Activated CD4-positive, alpha-beta memory T cell treated with anti-CD3 and anti-CD28 coated beads for 36 hours (primary cell): ENCODE measurements at regions not wholly inside any gene's neighbourhood (a gene's known extent, or its start where the extent isn't known, plus 50 kb on each side); places are given as distances from the start of the nearest gene placed in this dataset.
"Not testable (repeated sequence)": the region's sequence is repeated elsewhere in the genome, so short reads cannot be mapped to it uniquely, and the experiment has no call there.

Experiments used
- CTCF ChIA-PET: fragments of 350-600 bp; sonication (Branson Sonifier 250); formaldehyde crosslinking; loops from one replicate; lab custom pipeline; 2021; ENCODE audit warnings: antibody characterized with exemption, inconsistent platforms; lab: Charles Lee
- POLR2A ChIA-PET: fragments of 350-600 bp; sonication (Branson Sonifier 250); formaldehyde crosslinking; loops from one replicate; lab custom pipeline; 2021; ENCODE audit warnings: antibody characterized with exemption; lab: Charles Lee
- DNase-seq: peaks from one replicate; pipeline ENCODE4 v3.0.0-alpha.2; 2020
- H3K27ac Mint-ChIP-seq: one replicate; pipeline ENCODE4 v1.8.0; 2021; ENCODE audit warnings: mixed read lengths
- H3K27me3 Mint-ChIP-seq: one replicate; pipeline ENCODE4 v1.8.0; 2021; ENCODE audit warnings: mixed read lengths
- H3K36me3 Mint-ChIP-seq: one replicate; pipeline ENCODE4 v1.8.0; 2021; ENCODE audit warnings: mixed read lengths
- H3K4me1 Mint-ChIP-seq: one replicate; pipeline ENCODE4 v1.8.0; 2021; ENCODE audit warnings: low read depth, mixed read lengths
- H3K4me3 Mint-ChIP-seq: one replicate; pipeline ENCODE4 v1.8.0; 2021; ENCODE audit warnings: mild to moderate bottlenecking, mixed read lengths
- H3K9me3 Mint-ChIP-seq: one replicate; pipeline ENCODE4 v1.8.0; 2021; ENCODE audit warnings: mixed read lengths
- intact Hi-C: fragments of 100-400 bp; cut with micrococcal nuclease; formaldehyde crosslinking; loops from one replicate; pipeline ENCODE4 v1.15.1; 2023

DNA sequence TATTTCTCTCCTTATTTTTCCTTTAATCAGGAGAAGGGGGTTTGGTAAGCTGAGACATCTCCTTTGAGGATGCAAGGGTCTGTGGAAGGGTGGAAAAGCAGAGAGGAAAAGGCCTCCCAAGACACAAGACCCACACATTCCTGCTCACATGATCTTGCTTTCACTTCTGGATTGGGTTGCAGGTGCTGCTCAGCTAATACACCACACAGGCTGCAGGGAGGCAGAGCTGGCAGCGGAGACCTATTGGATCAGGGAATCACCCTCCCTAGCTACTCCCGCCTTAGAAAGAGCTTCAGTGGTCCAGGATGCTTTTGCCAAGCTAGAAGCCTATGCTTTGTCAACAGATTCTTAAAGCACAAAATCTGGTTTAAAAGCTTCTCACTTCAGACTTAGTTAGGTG, 87.6 kb upstream of the IL33 start:
- Mint-ChIP-seq H3K27ac (no peak overlapping the region), H3K4me3 (no peak overlapping the region), H3K27me3 (peaks cover 4% of the 10 kb centered on the region), H3K4me1 (no peaks in the 10 kb centered on the region), H3K36me3 (no peaks in the 10 kb centered on the region), H3K9me3 (no peaks in the 10 kb centered on the region)
- intact Hi-C loops, result loop anchor here (10.0 kb wide), 1 partner anchor 177 kb away; no protein-coding TSS in a partner anchor
- DNase-seq, result no peak
- ChIA-PET CTCF (no interaction called here), POLR2A (no interaction called here)

DNA sequence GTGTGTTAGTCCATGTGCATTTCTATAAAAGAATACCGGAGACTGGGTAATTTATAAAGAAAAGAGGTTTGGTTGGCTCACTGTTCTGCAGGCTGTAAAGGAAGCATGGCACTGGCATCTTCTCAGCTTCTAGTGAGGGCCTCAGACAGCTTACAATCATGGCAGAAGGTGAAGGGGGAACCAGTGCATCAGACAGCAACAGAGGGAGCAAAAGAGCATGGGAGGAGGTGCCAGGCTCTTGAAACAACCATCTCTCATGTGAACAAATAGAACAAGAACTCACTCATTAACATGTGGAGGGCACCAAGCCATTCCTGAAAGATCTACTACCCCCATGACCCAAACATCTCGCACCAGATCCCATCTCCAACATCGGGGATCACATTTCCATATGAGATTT, 89.2 kb upstream of the IL33 start:
- Mint-ChIP-seq H3K27ac (no peak overlapping the region), H3K36me3 (no peaks in the 10 kb centered on the region), H3K27me3 (peaks cover 6% of the 10 kb centered on the region), H3K4me1 (no peaks in the 10 kb centered on the region), H3K4me3 (no peak overlapping the region), H3K9me3 (no peaks in the 10 kb centered on the region)
- DNase-seq, result no peak
- ChIA-PET CTCF (no interaction called here), POLR2A (no interaction called here)
- intact Hi-C loops, result loop anchor here (10.0 kb wide), 1 partner anchor 178 kb away; no protein-coding TSS in a partner anchor

DNA sequence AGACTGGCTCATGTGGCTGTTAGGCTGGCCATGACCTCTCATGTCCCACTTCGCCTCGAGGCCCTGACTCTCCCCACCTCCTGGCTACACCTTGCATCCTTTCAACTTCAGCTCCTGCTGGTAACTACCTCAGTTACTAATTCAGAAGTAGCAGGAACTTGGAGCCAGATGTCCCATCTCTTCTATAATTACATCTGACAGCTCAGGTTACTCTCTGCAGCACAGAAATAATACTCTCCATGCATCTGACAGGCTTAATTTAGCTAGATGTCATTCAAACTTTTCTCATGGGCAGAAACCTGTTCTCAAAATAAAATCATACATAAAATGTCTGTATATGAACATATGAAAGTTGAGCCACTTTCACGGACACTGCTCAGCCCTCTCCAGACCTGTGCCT, 92.2 kb upstream of the IL33 start:
- no peaks in the 10 kb centered on the region for H3K9me3 Mint-ChIP-seq
- POLR2A ChIA-PET, result no interaction called here

DNA sequence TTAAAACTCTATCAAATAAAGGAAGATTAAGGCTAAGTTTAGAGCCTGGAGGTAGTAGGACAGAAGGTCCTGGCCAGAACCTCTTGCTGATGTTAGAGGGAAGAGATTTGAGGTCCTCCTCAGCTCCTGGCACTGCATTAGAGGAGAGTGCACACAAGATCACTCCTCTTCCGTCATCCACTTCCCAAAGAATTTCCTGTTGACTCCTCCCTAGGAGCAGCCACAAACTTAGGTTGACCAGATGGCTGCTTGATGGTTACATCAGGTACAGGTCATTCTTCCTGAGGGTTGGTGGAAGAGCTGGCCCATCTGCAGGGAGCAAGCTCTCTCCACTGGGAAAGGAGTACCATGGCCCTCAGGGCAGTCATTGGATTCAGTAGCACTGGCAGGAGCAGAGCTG, 93.9 kb upstream of the IL33 start:
- ChIA-PET POLR2A (no interaction called here), CTCF (no interaction called here)
- H3K9me3 Mint-ChIP-seq, result no peaks in the 10 kb centered on the region
- H3K36me3 Mint-ChIP-seq, result no peaks in the 10 kb centered on the region
- H3K27me3 Mint-ChIP-seq, result peaks cover 8% of the 10 kb centered on the region
- DNase-seq, result no peak
- intact Hi-C loops, result loop anchor here (10.0 kb wide), 1 partner anchor 183 kb away; no protein-coding TSS in a partner anchor
- no peak overlapping the region for H3K4me3 Mint-ChIP-seq
- no peak overlapping the region for H3K27ac Mint-ChIP-seq
- no peaks in the 10 kb centered on the region for H3K4me1 Mint-ChIP-seq

More for the DNA sequence above, 92.2 kb upstream of the IL33 start:
- intact Hi-C loops, result loop anchor here (10.0 kb wide), 1 partner anchor 181 kb away; no protein-coding TSS in a partner anchor
- peaks cover 8% of the 10 kb centered on the region for H3K27me3 Mint-ChIP-seq
- CTCF ChIA-PET, result no interaction called here
- DNase-seq, result no peak
- H3K36me3 Mint-ChIP-seq, result no peaks in the 10 kb centered on the region
- no peaks in the 10 kb centered on the region for H3K4me1 Mint-ChIP-seq
- no peak overlapping the region for H3K27ac Mint-ChIP-seq
- H3K4me3 Mint-ChIP-seq, result no peak overlapping the region

DNA sequence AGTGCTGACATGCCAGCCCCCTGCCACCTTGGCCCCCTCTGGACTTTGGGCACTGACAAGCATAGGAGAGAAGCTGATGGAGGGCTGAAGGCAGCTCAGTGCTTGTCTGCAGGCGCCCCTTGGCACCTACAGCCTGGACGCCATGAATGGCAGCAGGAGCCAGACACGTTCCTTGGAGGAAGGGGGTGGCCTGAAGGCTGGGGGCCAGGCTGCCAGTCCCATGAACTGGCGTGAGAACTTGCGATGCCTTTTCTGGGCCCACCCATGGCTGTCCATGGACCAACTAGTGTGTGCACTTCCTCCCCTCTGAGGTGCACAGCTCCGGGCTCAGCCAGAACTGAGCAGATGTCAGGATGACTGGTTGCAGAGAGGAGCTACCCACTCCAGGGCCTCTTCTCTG, 99.0 kb upstream of the RANBP6 start:
- Mint-ChIP-seq H3K4me3 (no peak overlapping the region), H3K9me3 (no peaks in the 10 kb centered on the region), H3K27ac (no peak overlapping the region), H3K36me3 (no peaks in the 10 kb centered on the region), H3K4me1 (peaks cover 8% of the 10 kb centered on the region), H3K27me3 (no peaks in the 10 kb centered on the region)
- intact Hi-C loops, result no loop called here
- ChIA-PET CTCF (no interaction called here), POLR2A (no interaction called here)
- no peak for DNase-seq

DNA sequence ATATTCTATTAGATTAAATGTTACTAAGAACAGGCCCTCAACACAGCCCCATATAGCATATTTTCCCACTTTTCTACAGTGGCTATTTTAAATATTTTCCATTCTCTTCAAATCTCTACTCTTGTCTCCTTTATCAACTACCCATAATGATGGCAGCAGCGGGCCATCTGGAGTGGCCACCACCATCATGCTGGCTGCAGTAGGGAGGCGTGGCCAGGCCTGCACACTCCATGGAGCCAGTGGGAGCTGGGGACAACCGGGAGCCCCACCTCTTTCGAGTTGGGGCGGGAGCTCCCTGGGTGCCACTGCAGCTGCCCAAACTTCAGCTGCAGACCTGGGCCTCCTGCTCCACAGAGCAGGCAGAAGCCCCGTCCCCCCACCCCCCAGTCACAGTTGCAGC, 98.4 kb upstream of the RANBP6 start:
- DNase-seq, result no peak
- no peaks in the 10 kb centered on the region for H3K9me3 Mint-ChIP-seq
- ChIA-PET CTCF (no interaction called here), POLR2A (no interaction called here)
- no peak overlapping the region for H3K27ac Mint-ChIP-seq
- no peak overlapping the region for H3K4me3 Mint-ChIP-seq
- intact Hi-C loops, result no loop called here
- H3K36me3 Mint-ChIP-seq, result no peaks in the 10 kb centered on the region
- peaks cover 11% of the 10 kb centered on the region for H3K4me1 Mint-ChIP-seq
- no peaks in the 10 kb centered on the region for H3K27me3 Mint-ChIP-seq

DNA sequence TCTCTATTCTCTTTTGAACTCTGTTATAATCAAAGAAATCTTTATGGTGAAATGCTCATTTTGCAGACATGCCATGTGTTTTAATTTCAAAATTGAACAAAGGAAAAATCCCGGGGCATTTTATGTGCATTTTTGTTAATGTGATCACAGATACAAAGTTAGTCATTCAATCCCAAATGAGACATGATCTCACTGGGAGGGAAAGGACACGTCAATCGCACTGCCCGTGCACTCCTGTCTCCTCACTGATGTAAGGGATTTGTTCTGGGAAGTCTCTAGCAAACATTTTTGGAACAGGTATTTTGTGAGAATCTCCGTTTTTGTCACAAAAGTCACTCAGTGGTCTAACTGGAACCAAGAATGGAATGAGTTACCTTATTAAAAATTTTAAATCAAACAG, 97.9 kb upstream of the RANBP6 start:
- intact Hi-C loops, result no loop called here

DNA sequence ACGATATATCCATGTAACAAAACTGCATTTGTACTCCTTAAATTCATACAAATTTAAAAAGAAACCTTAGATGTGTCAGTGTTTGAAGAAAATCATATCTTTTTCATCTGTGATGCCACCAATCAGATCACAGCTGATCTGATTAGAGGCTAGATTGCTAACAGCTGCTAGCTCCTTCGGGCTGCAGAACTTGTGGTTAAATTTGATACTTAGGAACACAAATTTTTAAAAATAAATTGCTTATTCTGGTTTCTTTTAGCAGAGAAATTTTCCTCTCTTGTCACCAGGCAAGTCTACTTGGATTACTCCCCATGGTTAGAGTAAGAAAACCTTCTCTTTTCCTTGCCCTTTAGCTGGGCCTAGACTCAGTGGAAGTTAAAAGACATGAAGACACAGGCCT, 94.6 kb upstream of the RANBP6 start:
- intact Hi-C loops, result loop anchor here (5.0 kb wide), 1 partner anchor 43 kb away; no protein-coding TSS in a partner anchor
- Mint-ChIP-seq H3K36me3 (no peaks in the 10 kb centered on the region), H3K27ac (no peak overlapping the region), H3K4me1 (peaks cover 17% of the 10 kb centered on the region), H3K4me3 (no peak overlapping the region), H3K9me3 (no peaks in the 10 kb centered on the region), H3K27me3 (no peaks in the 10 kb centered on the region)
- CTCF ChIA-PET, result no interaction called here
- DNase-seq, result no peak
- POLR2A ChIA-PET, result no interaction called here

More for the DNA sequence above, 97.9 kb upstream of the RANBP6 start:
- no peaks in the 10 kb centered on the region for H3K9me3 Mint-ChIP-seq
- H3K27me3 Mint-ChIP-seq, result no peaks in the 10 kb centered on the region
- ChIA-PET CTCF (no interaction called here), POLR2A (no interaction called here)
- DNase-seq, result no peak
- H3K4me3 Mint-ChIP-seq, result no peak overlapping the region
- H3K27ac Mint-ChIP-seq, result no peak overlapping the region
- peaks cover 11% of the 10 kb centered on the region for H3K4me1 Mint-ChIP-seq
- H3K36me3 Mint-ChIP-seq, result no peaks in the 10 kb centered on the region

DNA sequence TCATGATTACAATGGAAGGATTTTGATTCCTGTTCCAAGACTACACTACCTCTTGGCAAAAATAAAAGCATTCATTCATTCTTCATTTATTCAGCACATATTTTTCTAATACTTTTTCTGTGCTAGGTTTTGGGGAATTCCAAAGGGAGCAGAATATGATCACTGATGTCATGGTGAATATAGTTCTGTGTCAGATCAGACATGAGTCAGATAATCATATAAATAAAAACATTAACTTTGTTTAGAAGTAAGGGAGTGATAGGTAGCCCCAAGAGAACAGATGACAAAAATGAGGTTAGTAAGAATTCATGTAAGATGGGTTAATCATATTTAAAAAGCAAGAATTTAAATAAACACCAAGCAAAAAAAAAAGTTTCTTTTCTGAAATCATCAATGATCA, 94.1 kb upstream of the RANBP6 start:
- no peaks in the 10 kb centered on the region for H3K27me3 Mint-ChIP-seq
- intact Hi-C loops, result loop anchor here (5.0 kb wide), 1 partner anchor 42 kb away; no protein-coding TSS in a partner anchor

DNA sequence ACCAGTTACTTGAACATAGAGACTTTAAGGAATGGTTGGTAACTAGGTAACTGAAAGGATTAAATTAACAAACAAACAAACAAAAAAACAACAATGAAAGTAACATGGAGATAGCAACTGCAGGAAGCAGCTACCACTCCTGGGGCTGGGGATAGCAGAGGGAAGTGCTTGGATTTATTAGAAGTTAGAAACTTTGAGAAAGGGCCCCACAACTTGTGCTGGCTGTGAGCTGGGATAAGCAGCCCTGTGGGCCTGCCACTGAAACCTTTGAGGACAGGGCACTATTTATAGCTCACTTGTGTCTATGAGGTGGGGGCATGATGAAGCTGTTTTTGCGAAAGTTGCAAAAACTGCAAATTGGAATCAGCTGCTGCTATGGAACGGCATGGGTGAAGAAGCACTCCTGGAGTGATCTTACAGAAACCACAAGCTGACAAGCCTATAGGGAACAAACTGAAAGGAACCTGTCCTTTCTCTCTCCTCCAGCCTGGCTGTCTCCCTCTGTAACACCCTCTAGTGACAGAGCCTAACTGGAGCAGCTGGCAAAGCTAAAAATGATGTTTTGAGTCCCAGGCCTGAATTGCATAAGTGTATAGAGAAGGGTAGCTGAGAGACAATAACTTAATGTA, 91.4 kb upstream of the RANBP6 start:
- CTCF ChIA-PET, result interaction anchor here (0.7 to 1.5 kb wide), 3 partner anchors 11 to 83 kb away, joined by 3 read pairs; no protein-coding TSS in a partner anchor

More for the DNA sequence above, 94.1 kb upstream of the RANBP6 start:
- H3K36me3 Mint-ChIP-seq, result no peaks in the 10 kb centered on the region
- peaks cover 17% of the 10 kb centered on the region for H3K4me1 Mint-ChIP-seq
- DNase-seq, result no peak
- no peaks in the 10 kb centered on the region for H3K9me3 Mint-ChIP-seq
- ChIA-PET CTCF (no interaction called here), POLR2A (no interaction called here)
- no peak overlapping the region for H3K4me3 Mint-ChIP-seq
- H3K27ac Mint-ChIP-seq, result no peak overlapping the region

DNA sequence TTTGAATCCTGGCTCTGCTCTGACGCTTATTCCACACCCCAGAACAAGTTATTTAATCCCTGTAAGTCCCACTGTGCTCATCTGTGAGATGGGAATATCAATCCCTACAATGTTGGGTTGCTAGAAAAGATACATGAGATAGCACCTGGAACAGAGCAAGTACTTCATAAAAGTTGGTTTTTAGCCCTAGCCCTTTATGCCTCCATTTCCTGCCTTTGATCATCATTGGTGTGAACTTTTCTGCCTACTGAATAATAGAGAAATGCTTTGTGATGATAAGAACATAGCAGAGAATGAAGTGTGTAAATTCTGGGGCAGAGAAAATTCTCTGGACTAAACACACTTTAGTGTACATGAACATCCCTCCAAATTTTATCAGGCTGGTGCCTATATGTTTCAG, 90.3 kb upstream of the RANBP6 start:
- no peak for DNase-seq
- Mint-ChIP-seq H3K27me3 (no peaks in the 10 kb centered on the region), H3K36me3 (no peaks in the 10 kb centered on the region), H3K4me3 (no peak overlapping the region), H3K27ac (no peak overlapping the region), H3K4me1 (peaks cover 17% of the 10 kb centered on the region), H3K9me3 (no peaks in the 10 kb centered on the region)
- POLR2A ChIA-PET, result no interaction called here
- CTCF ChIA-PET, result no interaction called here
- intact Hi-C loops, result loop anchor here (5.0 kb wide), 1 partner anchor 38 kb away; no protein-coding TSS in a partner anchor

More for the DNA sequence above, 91.4 kb upstream of the RANBP6 start:
- Mint-ChIP-seq H3K4me1 (peaks cover 17% of the 10 kb centered on the region), H3K9me3 (no peaks in the 10 kb centered on the region), H3K27ac (no peak overlapping the region), H3K27me3 (no peaks in the 10 kb centered on the region), H3K4me3 (no peak overlapping the region), H3K36me3 (no peaks in the 10 kb centered on the region)
- no peak for DNase-seq
- POLR2A ChIA-PET, result no interaction called here
- intact Hi-C loops, result loop anchor here (5.0 kb wide), 1 partner anchor 40 kb away; no protein-coding TSS in a partner anchor

DNA sequence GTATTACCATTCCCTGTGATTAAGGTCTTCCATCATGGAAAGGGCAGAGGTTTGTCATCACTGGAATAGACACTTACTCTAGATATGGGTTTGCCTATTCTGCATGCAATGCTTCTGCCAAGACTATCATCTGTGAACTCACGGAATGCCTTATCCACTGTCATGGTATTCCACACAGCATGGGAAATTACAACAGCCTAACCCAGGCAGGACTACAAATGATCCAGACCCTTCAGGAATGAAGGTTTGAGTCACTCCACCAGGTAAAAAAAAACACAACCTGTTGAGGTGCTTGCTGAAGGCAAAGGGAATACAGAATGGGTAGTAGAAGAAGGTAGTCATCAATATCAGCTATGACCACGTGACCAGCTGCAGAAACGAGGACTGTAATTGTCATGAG, 89.0 kb upstream of the RANBP6 start:
- H3K36me3 Mint-ChIP-seq, H3K9me3 Mint-ChIP-seq, H3K27me3 Mint-ChIP-seq, H3K4me3 Mint-ChIP-seq, DNase-seq, CTCF ChIA-PET, H3K27ac Mint-ChIP-seq, POLR2A ChIA-PET, intact Hi-C loops, H3K4me1 Mint-ChIP-seq: not testable (repeated sequence)

DNA sequence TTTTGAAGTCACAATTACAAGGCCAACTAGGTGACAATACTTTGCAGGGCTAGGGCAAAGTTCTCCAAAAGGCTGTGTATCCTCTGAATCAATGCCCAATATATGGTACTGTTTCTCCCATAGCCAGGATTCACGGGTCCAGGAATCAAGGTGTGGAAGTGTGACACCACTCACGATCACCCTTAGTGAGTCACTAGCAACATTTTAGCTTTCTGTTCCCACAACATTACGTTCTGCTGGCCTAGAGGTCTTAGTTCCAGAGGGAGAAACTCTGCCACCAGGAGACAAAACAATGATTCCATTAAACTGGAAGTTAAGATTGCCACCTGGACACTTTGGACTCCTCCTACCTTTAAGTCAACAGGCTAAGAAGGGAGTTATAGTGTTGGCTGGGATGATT, 88.5 kb upstream of the RANBP6 start:
- H3K4me1 Mint-ChIP-seq, DNase-seq, H3K4me3 Mint-ChIP-seq, H3K27ac Mint-ChIP-seq, POLR2A ChIA-PET, CTCF ChIA-PET, H3K9me3 Mint-ChIP-seq, H3K27me3 Mint-ChIP-seq, H3K36me3 Mint-ChIP-seq, intact Hi-C loops: not testable (repeated sequence)
